SK-N-MC (cell line): ENCODE measurements at regions not wholly inside any gene's neighbourhood (a gene's known extent, or its start where the extent isn't known, plus 50 kb on each side); places are given as distances from the start of the nearest gene placed in this dataset.

Experiments used
- DNase-seq: peaks from one replicate; pipeline ENCODE4 v3.0.0-alpha.2; 2011; ENCODE audit warnings: low read depth, low spot score
- H3K27ac ChIP-seq: fragments of 200-600 bp; sonication (generic); 2 replicates; pipeline ENCODE4 v1.5.1; 2016; ENCODE audit warnings: mixed run types
- H3K36me3 ChIP-seq: fragments of 200-600 bp; sonication (generic); 2 replicates; pipeline ENCODE4 v1.6.1; 2017; ENCODE audit warnings: antibody characterized with exemption, low read length, mixed read lengths; ENCODE audit not compliant: insufficient read depth
- H3K4me3 ChIP-seq: fragments of 200-600 bp; sonication (generic); 2 replicates; pipeline ENCODE4 v1.5.1; 2016
- H3K9ac ChIP-seq: fragments of 200-600 bp; sonication (generic); 2 replicates; pipeline ENCODE4 v1.8.0; 2017; ENCODE audit warnings: mixed run types, mixed read lengths; ENCODE audit not compliant: insufficient read length
- H3K9me3 ChIP-seq: fragments of 200-600 bp; sonication (generic); 2 replicates; pipeline ENCODE4 v1.6.1; 2017; ENCODE audit warnings: low read depth, mild to moderate bottlenecking, antibody characterized with exemption, low read length, moderate library complexity, mixed read lengths
- EZH2 ChIP-seq: fragments of 200-600 bp; sonication (generic); IDR thresholded peaks from one replicate; pipeline ENCODE4 v1.6.1; 2017; ENCODE audit warnings: antibody characterized with exemption
- FOXP2 ChIP-seq: optimal IDR thresholded peaks from 2 replicates; pipeline ENCODE3; 2011; ENCODE audit warnings: mild to moderate bottlenecking, moderate library complexity; ENCODE audit not compliant: insufficient read depth; ENCODE audit errors: extremely low read length, control extremely low read depth
- POLR2AphosphoS5 ChIP-seq: IDR thresholded peaks from 2 replicates; pipeline ENCODE4 v1.6.1; 2012; ENCODE audit warnings: mild to moderate bottlenecking, low read depth, low read length, borderline replicate concordance

DNA sequence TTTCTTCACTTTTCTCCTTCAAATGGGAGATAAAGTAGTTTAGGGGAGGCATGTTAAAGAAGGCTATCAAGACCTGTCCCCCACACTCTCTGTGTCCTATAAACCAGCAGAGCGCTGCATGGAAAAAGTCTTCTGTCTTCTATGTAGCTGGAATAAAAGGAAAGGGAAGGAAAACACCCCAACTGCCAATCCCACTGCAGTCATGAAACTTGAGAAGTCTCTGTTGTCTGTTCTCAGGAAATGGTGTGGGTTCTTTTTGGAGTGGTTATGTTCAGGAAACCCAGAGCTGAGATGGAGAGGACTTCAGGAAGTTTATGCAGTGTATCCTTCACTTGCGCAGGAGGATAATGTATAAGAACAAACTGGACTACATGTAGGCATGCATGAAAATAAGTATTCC lies 274.3 kb downstream of the GAS1 start:
- no peaks in the 10 kb centered on the region for H3K9me3 ChIP-seq
- no peak overlapping the region for H3K9ac ChIP-seq
- DNase-seq, result no peak
- H3K4me3 ChIP-seq, result no peak overlapping the region
- no peaks in the 10 kb centered on the region for H3K36me3 ChIP-seq
- TF ChIP-seq FOXP2 (no peak), POLR2AphosphoS5 (no peak), EZH2 (no peak)
- no peak overlapping the region for H3K27ac ChIP-seq

DNA sequence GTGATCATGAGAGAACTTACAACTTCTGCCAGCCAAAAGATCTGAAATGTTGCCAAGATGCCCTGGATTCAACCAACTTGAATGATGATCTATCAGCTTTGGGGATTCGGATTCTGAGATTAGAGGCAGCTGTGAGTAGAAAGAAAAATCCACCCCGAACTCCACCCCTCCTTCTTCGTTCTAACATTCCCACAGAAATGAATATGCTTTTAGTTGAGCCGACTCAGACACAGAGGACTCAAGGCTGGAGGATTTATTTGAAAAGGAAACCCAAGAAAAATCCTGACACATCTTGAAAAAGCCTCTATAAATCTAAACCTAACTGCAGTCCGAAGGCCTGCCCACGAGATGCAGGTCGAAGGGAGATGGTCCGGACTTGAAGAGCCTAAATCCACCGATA lies 275.0 kb downstream of the GAS1 start:
- H3K27ac ChIP-seq, result no peak overlapping the region
- TF ChIP-seq FOXP2, result no peak
- no peak for TF ChIP-seq POLR2AphosphoS5
- TF ChIP-seq EZH2, result no peak
- H3K36me3 ChIP-seq, result no peaks in the 10 kb centered on the region
- H3K9me3 ChIP-seq, result no peaks in the 10 kb centered on the region
- no peak overlapping the region for H3K9ac ChIP-seq
- no peak for DNase-seq
- no peak overlapping the region for H3K4me3 ChIP-seq

DNA sequence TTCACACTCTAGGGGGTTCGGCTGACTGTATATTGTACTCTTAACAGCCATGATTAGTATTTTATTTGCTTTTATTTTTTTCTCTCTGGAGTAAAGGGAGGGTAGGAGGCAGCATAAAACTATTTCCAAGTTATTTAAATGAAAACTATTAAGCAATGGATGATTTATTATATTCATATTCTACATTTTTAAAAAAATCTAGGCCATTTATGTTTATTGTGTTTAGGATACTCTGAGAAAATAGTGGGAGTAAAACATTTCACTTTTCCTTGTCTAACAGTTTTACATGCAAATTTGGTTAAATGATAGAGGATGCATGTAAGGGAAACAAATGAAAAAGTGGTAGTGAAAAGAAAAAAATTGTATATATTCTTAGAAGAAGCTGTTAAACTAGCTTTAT lies 276.3 kb downstream of the GAS1 start:
- no peak overlapping the region for H3K9ac ChIP-seq
- no peak for DNase-seq
- TF ChIP-seq FOXP2, result no peak
- TF ChIP-seq POLR2AphosphoS5, result no peak
- TF ChIP-seq EZH2, result no peak
- no peak overlapping the region for H3K27ac ChIP-seq
- H3K36me3 ChIP-seq, result no peaks in the 10 kb centered on the region
- H3K9me3 ChIP-seq, result no peaks in the 10 kb centered on the region
- H3K4me3 ChIP-seq, result no peak overlapping the region

DNA sequence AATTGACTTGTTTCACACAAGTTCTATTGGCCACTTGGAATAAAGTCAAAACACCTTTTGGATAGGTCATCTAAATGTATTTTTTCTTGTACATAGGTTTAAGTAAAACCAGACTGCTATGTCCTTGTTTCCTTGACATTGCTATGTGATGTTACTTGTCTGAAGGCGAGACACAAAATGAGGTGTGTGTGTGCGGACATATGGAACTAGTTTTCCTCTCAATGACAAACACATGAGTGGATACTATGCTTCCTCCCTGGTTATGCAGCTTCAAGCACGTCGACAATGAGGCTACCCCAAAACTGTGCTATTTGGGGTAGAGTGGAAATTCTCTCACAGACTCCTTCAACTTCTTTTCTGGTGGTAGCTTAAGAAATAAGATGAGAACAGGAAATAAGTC lies 276.8 kb downstream of the GAS1 start:
- TF ChIP-seq POLR2AphosphoS5 (no peak), FOXP2 (no peak), EZH2 (no peak)

DNA sequence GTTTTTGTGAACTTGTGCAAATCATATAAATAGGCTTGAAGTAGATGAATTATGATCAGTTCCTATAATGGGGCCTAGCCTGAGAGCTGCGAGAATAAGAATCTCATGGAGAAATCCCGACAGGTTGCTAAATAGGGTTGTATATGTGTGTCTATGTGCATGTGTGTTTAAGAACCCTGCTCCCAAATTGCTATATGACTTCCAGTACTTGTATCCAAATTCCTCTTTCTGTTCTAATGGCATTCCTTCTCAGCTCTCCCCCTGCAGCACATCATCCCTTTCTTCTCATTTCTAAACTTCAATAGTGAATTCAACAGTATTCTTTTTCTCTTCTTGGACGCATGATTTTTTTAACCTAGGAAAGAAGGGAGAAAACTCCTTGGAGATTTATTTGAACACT lies 277.2 kb downstream of the GAS1 start:
- Histone ChIP-seq H3K4me3 (no peak overlapping the region), H3K9ac (no peak overlapping the region), H3K27ac (no peak overlapping the region), H3K36me3 (no peaks in the 10 kb centered on the region), H3K9me3 (no peaks in the 10 kb centered on the region)
- no peak for TF ChIP-seq EZH2
- no peak for TF ChIP-seq FOXP2
- no peak for TF ChIP-seq POLR2AphosphoS5
- no peak for DNase-seq

More for the DNA sequence above, 276.8 kb downstream of the GAS1 start:
- Histone ChIP-seq H3K9me3 (no peaks in the 10 kb centered on the region), H3K36me3 (no peaks in the 10 kb centered on the region), H3K27ac (no peak overlapping the region), H3K4me3 (no peak overlapping the region), H3K9ac (no peak overlapping the region)
- no peak for DNase-seq

DNA sequence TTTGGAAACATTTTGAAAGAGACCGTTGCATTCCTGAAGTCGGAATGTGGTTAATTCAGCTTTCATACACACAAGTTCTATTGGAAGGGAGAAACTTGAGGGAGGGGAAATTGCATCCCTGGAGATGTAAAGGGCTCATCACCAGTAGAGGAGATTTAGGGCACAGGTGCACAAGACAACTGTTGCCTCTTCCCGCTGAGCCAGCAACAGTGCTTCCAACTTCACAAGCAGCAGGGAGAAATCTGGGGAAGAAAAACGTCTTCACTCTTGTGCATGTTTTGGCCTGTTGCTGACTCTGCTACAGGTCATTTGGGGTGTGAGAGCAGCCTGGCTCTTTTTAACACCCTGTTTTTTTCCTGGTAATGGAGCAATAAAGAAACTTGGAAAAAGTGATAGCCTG lies 277.9 kb downstream of the GAS1 start:
- H3K27ac ChIP-seq, result no peak overlapping the region
- DNase-seq, result no peak
- H3K4me3 ChIP-seq, result no peak overlapping the region
- no peak overlapping the region for H3K9ac ChIP-seq
- no peaks in the 10 kb centered on the region for H3K36me3 ChIP-seq
- no peaks in the 10 kb centered on the region for H3K9me3 ChIP-seq
- TF ChIP-seq FOXP2 (no peak), EZH2 (no peak), POLR2AphosphoS5 (no peak)

DNA sequence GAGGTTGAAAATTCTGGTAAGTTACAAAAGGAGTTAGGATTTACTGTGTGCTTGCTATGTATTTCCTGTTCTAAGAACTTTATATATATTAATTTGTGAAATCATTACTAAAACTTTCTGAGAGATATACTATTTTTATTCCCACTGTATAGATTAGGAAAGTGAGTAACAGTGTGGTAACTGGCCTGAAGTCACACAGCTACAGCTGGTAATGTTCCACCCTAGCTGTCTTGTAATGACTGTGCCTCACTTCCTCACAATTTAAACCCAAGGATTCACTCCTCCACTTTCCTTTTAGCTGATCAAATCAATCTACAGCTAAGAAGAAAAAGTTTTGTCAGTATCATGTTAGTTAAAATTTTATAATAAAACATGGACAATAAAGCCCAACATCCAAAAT lies 278.8 kb downstream of the GAS1 start:
- Histone ChIP-seq H3K36me3 (no peaks in the 10 kb centered on the region), H3K27ac (no peak overlapping the region), H3K4me3 (no peak overlapping the region), H3K9me3 (no peaks in the 10 kb centered on the region), H3K9ac (no peak overlapping the region)
- no peak for TF ChIP-seq FOXP2
- TF ChIP-seq POLR2AphosphoS5, result no peak
- no peak for DNase-seq

DNA sequence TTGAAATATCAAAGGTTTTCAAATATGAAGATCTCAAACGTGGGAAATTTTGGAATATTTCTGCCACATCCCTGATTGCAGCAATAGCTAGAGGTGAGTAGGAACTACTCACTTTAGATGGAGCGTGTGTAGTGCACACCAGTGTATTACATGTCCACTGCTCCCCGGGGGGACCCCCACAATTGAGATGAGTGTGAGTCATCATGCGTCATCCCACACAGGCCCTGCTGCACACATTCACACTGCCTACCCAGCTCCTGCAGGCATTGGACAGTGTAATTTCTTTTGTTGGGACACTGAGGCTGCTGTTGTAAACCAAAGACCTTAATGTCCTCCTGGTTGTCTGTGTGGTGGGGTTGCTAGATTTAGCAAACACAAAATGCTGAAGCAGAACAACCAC lies 280.0 kb downstream of the GAS1 start:
- no peak for DNase-seq

DNA sequence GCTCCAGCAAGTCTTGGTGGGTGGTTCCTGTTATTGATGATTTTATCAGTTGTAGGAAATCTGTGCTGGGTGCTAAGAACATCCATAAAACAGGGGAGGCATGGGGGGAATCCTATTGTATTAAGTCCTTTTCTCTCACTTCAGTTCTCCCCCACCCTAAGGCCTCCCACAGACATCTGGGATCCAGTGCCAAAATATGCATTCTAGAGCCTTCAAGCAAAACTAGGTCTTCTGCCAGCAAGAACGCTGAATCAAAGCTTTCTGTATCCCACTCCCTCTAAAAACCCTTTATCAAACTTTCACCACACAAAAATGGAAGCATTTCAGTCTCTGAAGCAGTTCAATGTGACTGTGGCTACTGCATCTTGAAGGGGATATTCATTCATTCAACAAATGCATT lies 281.9 kb downstream of the GAS1 start:
- TF ChIP-seq FOXP2 (no peak), EZH2 (no peak), POLR2AphosphoS5 (no peak)
- no peak for DNase-seq
- H3K9ac ChIP-seq, result no peak overlapping the region
- H3K9me3 ChIP-seq, result no peaks in the 10 kb centered on the region
- H3K27ac ChIP-seq, result no peak overlapping the region; the same call in 1 of the 2 replicates
- H3K36me3 ChIP-seq, result no peaks in the 10 kb centered on the region
- no peak overlapping the region for H3K4me3 ChIP-seq

More for the DNA sequence above, 280.0 kb downstream of the GAS1 start:
- TF ChIP-seq FOXP2, result no peak
- Histone ChIP-seq H3K27ac (no peak overlapping the region), H3K36me3 (no peaks in the 10 kb centered on the region), H3K4me3 (no peak overlapping the region), H3K9ac (no peak overlapping the region), H3K9me3 (no peaks in the 10 kb centered on the region)
